ENCODE measurements at regions not wholly inside any gene's neighbourhood (a gene's known extent, or its start where the extent isn't known, plus 50 kb on each side); places are given as distances from the start of the nearest gene placed in this dataset.
A peak's percentile ranks its signal among the peaks of the same experiment; 100 is the strongest.

DNA sequence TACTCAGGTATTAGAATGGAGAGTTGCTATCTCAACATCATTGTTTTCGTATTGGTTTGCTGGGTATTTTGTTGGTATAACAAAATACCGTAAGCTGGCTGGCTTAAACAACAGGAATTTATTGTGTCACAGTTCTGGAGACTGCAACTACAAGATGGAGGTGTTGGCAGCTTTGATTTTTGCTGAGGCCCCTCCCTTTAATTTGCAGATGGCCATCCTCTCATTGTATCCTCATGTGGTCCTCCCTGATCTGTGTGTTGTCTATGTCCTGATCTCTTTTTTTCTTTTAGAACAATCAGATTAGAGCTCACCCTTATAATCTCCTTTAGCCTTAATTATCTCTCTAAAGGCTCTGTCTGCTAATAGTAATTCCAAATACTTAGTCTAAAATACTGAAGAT is 299.8 kb upstream of the GOLIM4 start:
- no peak for TF ChIP-seq EZH2 (IDR thresholded peaks at IDR 0.05; ENCODE audit: insufficient read depth, low read length)
- TF ChIP-seq CTCF (IDR thresholded peaks at IDR 0.05; ENCODE audit: insufficient read depth, low read depth, low read length) = no peak
- no peak overlapping the region for H3K4me3 Mint-ChIP-seq (ENCODE audit: unreplicated experiment)
- Histone ChIP-seq H3K4me1 (ENCODE audit: insufficient read depth, low read length) (no peaks in the 10 kb centered on the region), H3K36me3 (ENCODE audit: insufficient read depth, low read length) (no peaks in the 10 kb centered on the region), H3K27me3 (ENCODE audit: insufficient read depth, low read length) (no peaks in the 10 kb centered on the region), H2AFZ (ENCODE audit: low read depth, low read length) (no peak overlapping the region), H3K27ac (ENCODE audit: low read depth, low read length) (no peak overlapping the region), H3K79me2 (ENCODE audit: insufficient read depth, low read length) (no peaks in the 10 kb centered on the region), H3K9ac (ENCODE audit: low read length) (no peak overlapping the region), H3K4me3 (ENCODE audit: insufficient read depth, low read depth, low read length) (no peak overlapping the region), H4K20me1 (ENCODE audit: insufficient read depth, low read length) (no peaks in the 10 kb centered on the region), H3K9me3 (ENCODE audit: insufficient read depth, low read depth, low read length) (no peaks in the 10 kb centered on the region), H3K4me2 (ENCODE audit: low read length) (no peak overlapping the region)
- DNase-seq (ENCODE audit: low read depth) (peak; percentile 12), FAIRE-seq (no peak)
- H3K27me3 Mint-ChIP-seq (ENCODE audit: low read depth, unreplicated experiment) = no peaks in the 10 kb centered on the region
- H3K36me3 Mint-ChIP-seq (ENCODE audit: low read depth, unreplicated experiment) = no peaks in the 10 kb centered on the region
- H3K27ac Mint-ChIP-seq (ENCODE audit: unreplicated experiment) = no peak overlapping the region
- no peaks in the 10 kb centered on the region for H3K4me1 Mint-ChIP-seq (ENCODE audit: low read depth, unreplicated experiment)
- no peaks in the 10 kb centered on the region for H3K9me3 Mint-ChIP-seq (ENCODE audit: unreplicated experiment)

GRCh38 chr3:168394439-168394838 is 298.7 kb upstream of the GOLIM4 start:
- DNase-seq (ENCODE audit: low read depth) (no peak), FAIRE-seq (no peak)
- Mint-ChIP-seq H3K4me3 (ENCODE audit: unreplicated experiment) (no peak overlapping the region), H3K27ac (ENCODE audit: unreplicated experiment) (no peak overlapping the region), H3K9me3 (ENCODE audit: unreplicated experiment) (no peaks in the 10 kb centered on the region), H3K36me3 (ENCODE audit: low read depth, unreplicated experiment) (no peaks in the 10 kb centered on the region), H3K27me3 (ENCODE audit: low read depth, unreplicated experiment) (no peaks in the 10 kb centered on the region), H3K4me1 (ENCODE audit: low read depth, unreplicated experiment) (no peaks in the 10 kb centered on the region)
- H3K9me3 ChIP-seq (ENCODE audit: insufficient read depth, low read depth, low read length) = no peaks in the 10 kb centered on the region
- H4K20me1 ChIP-seq (ENCODE audit: insufficient read depth, low read length) = no peaks in the 10 kb centered on the region
- H3K4me1 ChIP-seq (ENCODE audit: insufficient read depth, low read length) = no peaks in the 10 kb centered on the region
- no peak overlapping the region for H3K4me3 ChIP-seq (ENCODE audit: insufficient read depth, low read depth, low read length)
- no peaks in the 10 kb centered on the region for H3K27me3 ChIP-seq (ENCODE audit: insufficient read depth, low read length)
- H3K36me3 ChIP-seq (ENCODE audit: insufficient read depth, low read length) = no peaks in the 10 kb centered on the region
- H3K79me2 ChIP-seq (ENCODE audit: insufficient read depth, low read length) = no peaks in the 10 kb centered on the region
- TF ChIP-seq EZH2 (IDR thresholded peaks at IDR 0.05; ENCODE audit: insufficient read depth, low read length) (no peak), CTCF (IDR thresholded peaks at IDR 0.05; ENCODE audit: insufficient read depth, low read depth, low read length) (no peak)
- no peak overlapping the region for H3K27ac ChIP-seq (ENCODE audit: low read depth, low read length)
- H3K4me2 ChIP-seq (ENCODE audit: low read length) = no peak overlapping the region
- H3K9ac ChIP-seq (ENCODE audit: low read length) = no peak overlapping the region
- H2AFZ ChIP-seq (ENCODE audit: low read depth, low read length) = no peak overlapping the region

GRCh38 chr3:168386301-168386700 is 290.6 kb upstream of the GOLIM4 start:
- no peak overlapping the region for H3K27ac ChIP-seq (ENCODE audit: low read depth, low read length)
- no peaks in the 10 kb centered on the region for H3K9me3 ChIP-seq (ENCODE audit: insufficient read depth, low read depth, low read length)
- no peak overlapping the region for H3K4me3 ChIP-seq (ENCODE audit: insufficient read depth, low read depth, low read length)
- DNase-seq (ENCODE audit: low read depth) (no peak), FAIRE-seq (no peak)
- H3K4me1 Mint-ChIP-seq (ENCODE audit: low read depth, unreplicated experiment) = no peaks in the 10 kb centered on the region
- no peaks in the 10 kb centered on the region for H4K20me1 ChIP-seq (ENCODE audit: insufficient read depth, low read length)
- H3K4me3 Mint-ChIP-seq (ENCODE audit: unreplicated experiment) = no peak overlapping the region
- TF ChIP-seq EZH2 (IDR thresholded peaks at IDR 0.05; ENCODE audit: insufficient read depth, low read length) = no peak
- TF ChIP-seq CTCF (IDR thresholded peaks at IDR 0.05; ENCODE audit: insufficient read depth, low read depth, low read length) = no peak
- H3K36me3 ChIP-seq (ENCODE audit: insufficient read depth, low read length) = no peaks in the 10 kb centered on the region
- H3K4me1 ChIP-seq (ENCODE audit: insufficient read depth, low read length) = no peaks in the 10 kb centered on the region
- no peak overlapping the region for H2AFZ ChIP-seq (ENCODE audit: low read depth, low read length)
- H3K79me2 ChIP-seq (ENCODE audit: insufficient read depth, low read length) = no peaks in the 10 kb centered on the region
- no peak overlapping the region for H3K9ac ChIP-seq (ENCODE audit: low read length)
- H3K9me3 Mint-ChIP-seq (ENCODE audit: unreplicated experiment) = peaks cover 3% of the 10 kb centered on the region
- no peaks in the 10 kb centered on the region for H3K27me3 ChIP-seq (ENCODE audit: insufficient read depth, low read length)
- no peak overlapping the region for H3K27ac Mint-ChIP-seq (ENCODE audit: unreplicated experiment)
- no peaks in the 10 kb centered on the region for H3K27me3 Mint-ChIP-seq (ENCODE audit: low read depth, unreplicated experiment)
- no peaks in the 10 kb centered on the region for H3K36me3 Mint-ChIP-seq (ENCODE audit: low read depth, unreplicated experiment)
- H3K4me2 ChIP-seq (ENCODE audit: low read length) = no peak overlapping the region
